ENCODE measurements at regions not wholly inside any gene's neighbourhood (a gene's known extent, or its start where the extent isn't known, plus 50 kb on each side); places are given as distances from the start of the nearest gene placed in this dataset.
A peak's percentile ranks its signal among the peaks of the same experiment; 100 is the strongest.

DNA sequence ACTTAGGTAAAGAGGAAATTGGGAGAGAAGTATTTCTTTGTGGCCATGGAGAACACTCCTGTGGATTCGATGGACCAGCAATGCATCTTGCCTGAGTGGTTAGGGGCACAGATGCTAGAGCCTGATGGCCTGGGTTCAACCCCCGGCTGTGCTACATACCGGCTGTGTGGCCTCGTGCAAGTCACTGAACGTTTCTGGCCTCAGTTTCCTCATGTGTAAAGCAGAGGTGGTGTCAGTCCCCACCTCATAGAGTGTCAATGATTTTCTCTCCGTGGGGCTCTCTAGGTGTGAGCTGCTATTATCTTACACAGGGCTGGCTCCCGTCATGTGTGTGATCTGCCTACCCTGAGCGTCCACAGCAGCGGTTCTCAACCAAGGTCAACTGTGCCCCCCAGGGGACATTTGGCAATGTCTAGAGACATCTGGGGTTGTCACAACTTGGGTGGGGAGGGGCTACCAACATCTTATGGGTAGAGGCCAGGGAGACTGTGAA lies 50.0 kb upstream of the PTPN1 start:
- H3K9me3 ChIP-seq (ENCODE audit: control insufficient read depth, low read length) = no peaks in the 10 kb centered on the region
- H3K27me3 ChIP-seq (replicated peaks; ENCODE audit: control insufficient read depth, insufficient read depth, low read length) = no peaks in the 10 kb centered on the region
- no peak for DNase-seq (ENCODE audit: low read depth)
- H3K36me3 ChIP-seq (ENCODE audit: control insufficient read depth, insufficient read depth, low read length, severe bottlenecking) = no peaks in the 10 kb centered on the region
- H3K4me1 ChIP-seq (ENCODE audit: control insufficient read depth, insufficient read depth, low read length) = peaks cover 36% of the 10 kb centered on the region
- H3K4me3 ChIP-seq (ENCODE audit: low read length) = no peak overlapping the region
- peak overlapping the region; percentile 52 for H3K9ac ChIP-seq (ENCODE audit: low read length)

Data from adipocyte (in vitro differentiated cells).